Neuronal stem cell (in vitro differentiated cells): ENCODE measurements at regions not wholly inside any gene's neighbourhood (a gene's known extent, or its start where the extent isn't known, plus 50 kb on each side); places are given as distances from the start of the nearest gene placed in this dataset.

Experiments used
- DNase-seq: peaks from one replicate; pipeline ENCODE4 v3.0.0-alpha.2; 2013; ENCODE audit warnings: low spot score
- H2AFZ ChIP-seq: one replicate; pipeline ENCODE4 v1.6.1; 2013; ENCODE audit warnings: mild to moderate bottlenecking, low read length, inconsistent platforms
- H2AK5ac ChIP-seq: 2 replicates; pipeline ENCODE4 v1.6.1; 2013; ENCODE audit warnings: low read depth, mild to moderate bottlenecking, inconsistent platforms, low read length, moderate library complexity, mixed read lengths
- H2BK120ac ChIP-seq: 2 replicates; pipeline ENCODE4 v1.6.1; 2013; ENCODE audit warnings: low read depth, mild to moderate bottlenecking, inconsistent platforms, low read length, moderate library complexity, mixed read lengths
- H2BK12ac ChIP-seq: one replicate; pipeline ENCODE4 v1.6.1; 2013; ENCODE audit warnings: low read length, inconsistent platforms
- H2BK15ac ChIP-seq: 2 replicates; pipeline ENCODE4 v1.6.1; 2013; ENCODE audit warnings: mild to moderate bottlenecking, low read length, inconsistent platforms, mixed read lengths
- H2BK5ac ChIP-seq: one replicate; pipeline ENCODE4 v1.6.1; 2013; ENCODE audit warnings: inconsistent platforms, mild to moderate bottlenecking, low read length, moderate library complexity
- H3K14ac ChIP-seq: one replicate; pipeline ENCODE4 v1.6.1; 2013; ENCODE audit warnings: low read length, inconsistent platforms
- H3K18ac ChIP-seq: 2 replicates; pipeline ENCODE4 v1.6.1; 2013; ENCODE audit warnings: low read length, inconsistent platforms
- H3K23ac ChIP-seq: 2 replicates; pipeline ENCODE4 v1.6.1; 2013; ENCODE audit warnings: low read depth, mild to moderate bottlenecking, mixed read lengths, low read length, inconsistent platforms; ENCODE audit not compliant: poor library complexity
- H3K27ac ChIP-seq: replicated peaks from 3 replicates; pipeline ENCODE4 v1.5.1; 2013; ENCODE audit warnings: low read length, inconsistent platforms
- H3K27me3 ChIP-seq, 3 experiments: 2 replicates each; pipeline ENCODE4 v1.6.1; 2013; ENCODE audit warnings: low read length in 3 of 3, mild to moderate bottlenecking in 2 of 3, inconsistent platforms in 1 of 3, low read depth in 1 of 3, mixed read lengths in 1 of 3, moderate library complexity in 1 of 3; ENCODE audit not compliant: control insufficient read depth in 3 of 3, insufficient read depth in 3 of 3
- H3K36me3 ChIP-seq, 2 donors: replicated peaks in 1 of 2; 2 replicates each; pipeline ENCODE4 v1.6.1; 2013; ENCODE audit warnings: low read length in 2 of 2; ENCODE audit not compliant: control insufficient read depth in 2 of 2, insufficient read depth in 2 of 2
- H3K4ac ChIP-seq: 2 replicates; pipeline ENCODE4 v1.6.1; 2013; ENCODE audit warnings: inconsistent platforms, mild to moderate bottlenecking, low read length, moderate library complexity
- H3K4me1 ChIP-seq, 2 donors: 1 replicate in 1 of 2; 2 replicates in 1 of 2; pipeline ENCODE4 v1.6.1; 2013; ENCODE audit warnings: low read length in 2 of 2, low read depth in 1 of 2; ENCODE audit not compliant: control insufficient read depth in 2 of 2, insufficient read depth in 1 of 2
- H3K4me2 ChIP-seq: one replicate; pipeline ENCODE4 v1.6.1; 2013; ENCODE audit warnings: mild to moderate bottlenecking, low read length, inconsistent platforms; ENCODE audit not compliant: insufficient read depth, poor library complexity, severe bottlenecking
- H3K4me3 ChIP-seq, 2 donors: 2 replicates each; pipeline ENCODE4 v1.5.1; 2013; ENCODE audit warnings: low read length in 2 of 2, mild to moderate bottlenecking in 2 of 2, inconsistent platforms in 1 of 2, moderate library complexity in 1 of 2
- H3K79me1 ChIP-seq: one replicate; pipeline ENCODE4 v1.6.1; 2013; ENCODE audit warnings: low read depth, mild to moderate bottlenecking, inconsistent platforms, low read length, moderate library complexity
- H3K9ac ChIP-seq: one replicate; pipeline ENCODE4 v1.6.1; 2013; ENCODE audit warnings: mild to moderate bottlenecking, low read depth, low read length, inconsistent platforms; ENCODE audit not compliant: poor library complexity
- H3K9me3 ChIP-seq, 2 donors: replicated peaks in 1 of 2; 2 replicates each; pipeline versions ENCODE3 to v1.6.1; 2013; ENCODE audit warnings: low read length in 2 of 2, mild to moderate bottlenecking in 2 of 2, inconsistent platforms in 1 of 2, low read depth in 1 of 2, mixed read lengths in 1 of 2, moderate library complexity in 1 of 2; ENCODE audit not compliant: control insufficient read depth in 2 of 2, insufficient read depth in 1 of 2
- H4K8ac ChIP-seq: one replicate; pipeline ENCODE4 v1.6.1; 2013; ENCODE audit warnings: low read depth, mild to moderate bottlenecking, inconsistent platforms, low read length, moderate library complexity
- H4K91ac ChIP-seq: one replicate; pipeline ENCODE4 v1.6.1; 2013; ENCODE audit warnings: low read length, low read depth, mild to moderate bottlenecking, inconsistent platforms; ENCODE audit not compliant: poor library complexity
- WGBS, 2 donors: extraction: QIAGEN DNeasy Blood & Tissue Kit; methylation state at CpG; one replicate each; pipeline ENCODE4 v1.1.7; 2013; ENCODE audit warnings: missing lambda C conversion rate in 2 of 2, mixed read lengths in 1 of 2; ENCODE audit not compliant: insufficient read length in 2 of 2, insufficient replicate concordance in 1 of 2; ENCODE audit errors: extremely low coverage in 2 of 2; 5-methylcytosine and 5-hydroxymethylcytosine counted together

DNA sequence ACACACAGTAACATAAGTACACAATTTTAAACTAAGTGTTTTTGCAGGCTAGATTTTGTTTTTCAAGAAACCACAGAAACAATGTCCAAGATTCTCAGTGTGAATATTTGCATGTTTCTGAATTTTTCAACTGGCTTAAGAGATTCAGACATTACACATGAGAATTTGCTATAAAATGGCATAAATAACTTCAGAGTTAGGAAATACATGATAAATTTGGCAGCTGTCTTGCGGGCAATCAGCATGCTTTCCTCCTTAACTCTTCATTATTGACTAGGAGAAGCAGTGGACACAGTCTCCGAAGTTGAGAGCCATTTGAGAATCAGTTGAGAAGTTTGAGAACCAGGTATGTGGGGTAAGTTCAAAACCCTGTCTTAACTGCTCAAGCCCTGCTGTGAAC lies 625.6 kb upstream of the SGO1 start:
- DNase-seq = no peak
- no peak overlapping the region for H3K18ac ChIP-seq
- H3K14ac ChIP-seq = no peak overlapping the region
- H3K9ac ChIP-seq = no peak overlapping the region
- no peak overlapping the region for H3K4me2 ChIP-seq
- H4K91ac ChIP-seq = no peak overlapping the region
- no peak overlapping the region for H3K23ac ChIP-seq
- no peaks in the 10 kb centered on the region for H3K9me3 ChIP-seq
- no peak overlapping the region for H2BK12ac ChIP-seq
- WGBS, 2 donors = no CpG with 5 or more reads among the region's 2 CpGs
- no peak overlapping the region for H2BK15ac ChIP-seq
- no peak overlapping the region for H4K8ac ChIP-seq
- H3K4me3 ChIP-seq = no peak overlapping the region
- H2AK5ac ChIP-seq = no peak overlapping the region
- H2BK120ac ChIP-seq = no peak overlapping the region
- no peak overlapping the region for H2BK5ac ChIP-seq
- no peaks in the 10 kb centered on the region for H3K36me3 ChIP-seq
- no peaks in the 10 kb centered on the region for H3K27me3 ChIP-seq
- no peak overlapping the region for H3K27ac ChIP-seq
- no peaks in the 10 kb centered on the region for H3K79me1 ChIP-seq
- H2AFZ ChIP-seq = no peak overlapping the region
- no peaks in the 10 kb centered on the region for H3K4me1 ChIP-seq
- no peak overlapping the region for H3K4ac ChIP-seq

DNA sequence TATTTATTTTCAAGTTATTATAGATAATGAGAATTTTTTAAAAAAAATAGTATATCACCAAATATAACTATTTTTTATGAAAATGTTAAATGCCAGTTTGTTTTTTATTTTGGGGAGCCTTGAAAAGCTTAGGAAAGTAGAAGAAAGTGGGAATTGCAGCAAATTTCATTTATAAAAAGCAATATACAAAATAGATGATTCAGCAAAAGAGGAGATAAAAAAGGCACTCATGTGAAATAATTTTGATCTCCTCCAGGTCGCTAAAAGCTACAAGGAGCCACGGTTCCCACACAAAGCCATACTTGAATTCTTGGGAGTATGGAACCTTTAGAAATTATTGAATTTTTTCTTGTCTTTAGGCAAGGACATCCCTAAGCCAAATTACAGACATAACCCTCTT lies 625.0 kb upstream of the SGO1 start:
- Histone ChIP-seq H2AK5ac (no peak overlapping the region), H2BK120ac (no peak overlapping the region), H3K36me3 (no peaks in the 10 kb centered on the region), H3K9ac (no peak overlapping the region), H3K23ac (no peak overlapping the region), H3K27me3 (no peaks in the 10 kb centered on the region), H3K18ac (no peak overlapping the region), H2BK15ac (no peak overlapping the region), H2BK5ac (no peak overlapping the region), H2BK12ac (no peak overlapping the region), H3K4ac (no peak overlapping the region), H3K27ac (no peak overlapping the region), H3K9me3 (no peaks in the 10 kb centered on the region), H4K8ac (no peak overlapping the region), H3K4me2 (no peak overlapping the region), H3K4me1 (no peaks in the 10 kb centered on the region), H3K79me1 (no peaks in the 10 kb centered on the region), H2AFZ (no peak overlapping the region), H3K14ac (no peak overlapping the region), H4K91ac (no peak overlapping the region), H3K4me3 (no peak overlapping the region)
- WGBS, 2 donors = no CpG with 5 or more reads among the region's 2 CpGs
- no peak for DNase-seq

DNA sequence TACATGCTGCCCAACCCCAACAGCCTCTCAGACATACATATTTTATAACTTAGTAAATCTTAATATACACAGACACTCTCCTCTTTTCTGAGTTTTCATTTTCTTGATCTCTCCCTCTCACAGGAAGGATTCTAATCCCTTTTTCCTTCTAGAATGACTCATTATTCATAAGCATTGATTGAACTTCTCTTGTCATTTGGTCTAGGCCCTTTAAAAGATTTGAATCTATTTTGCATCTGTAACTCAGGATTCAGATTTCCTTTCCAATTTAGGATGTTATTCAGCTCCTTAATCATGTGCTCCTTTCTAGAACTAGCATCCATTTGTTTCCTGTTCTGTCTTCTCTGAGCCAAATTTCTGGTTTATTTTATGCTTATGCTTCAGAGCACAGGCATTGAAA lies 624.5 kb upstream of the SGO1 start:
- no peak overlapping the region for H3K18ac ChIP-seq
- H4K8ac ChIP-seq = no peak overlapping the region
- H3K27me3 ChIP-seq = no peaks in the 10 kb centered on the region
- DNase-seq = no peak
- no peaks in the 10 kb centered on the region for H3K36me3 ChIP-seq
- H2BK120ac ChIP-seq = no peak overlapping the region
- no peak overlapping the region for H3K4ac ChIP-seq
- H2BK12ac ChIP-seq = no peak overlapping the region
- H2BK15ac ChIP-seq = no peak overlapping the region
- no peak overlapping the region for H2AK5ac ChIP-seq
- H3K9me3 ChIP-seq = no peaks in the 10 kb centered on the region
- H3K79me1 ChIP-seq = no peaks in the 10 kb centered on the region
- no peak overlapping the region for H2BK5ac ChIP-seq
- no peaks in the 10 kb centered on the region for H3K4me1 ChIP-seq
- H3K4me2 ChIP-seq = no peak overlapping the region
- no peak overlapping the region for H3K4me3 ChIP-seq
- no peak overlapping the region for H4K91ac ChIP-seq
- H3K9ac ChIP-seq = no peak overlapping the region
- no peak overlapping the region for H3K27ac ChIP-seq
- no peak overlapping the region for H3K14ac ChIP-seq
- H2AFZ ChIP-seq = no peak overlapping the region
- no peak overlapping the region for H3K23ac ChIP-seq

DNA sequence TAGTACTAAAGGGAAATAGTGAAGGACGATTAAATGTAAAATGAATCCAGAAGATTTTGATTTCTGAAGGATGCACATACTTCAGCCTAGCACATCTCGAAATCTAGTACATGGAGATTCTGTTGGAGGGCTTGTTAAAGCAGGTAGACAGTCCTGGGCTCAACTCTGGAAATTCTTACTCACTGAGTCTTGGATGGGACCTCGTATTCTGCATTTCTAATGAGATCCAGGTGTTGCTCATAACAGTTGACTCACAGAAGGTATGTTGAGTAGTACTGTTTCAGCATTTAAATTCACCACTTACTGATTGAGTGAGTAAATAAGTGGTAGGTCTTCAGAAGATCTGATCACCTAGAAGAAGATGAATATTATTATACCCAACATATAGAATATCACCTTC lies 623.4 kb upstream of the SGO1 start:
- Histone ChIP-seq H3K4me2 (no peak overlapping the region), H3K36me3 (no peaks in the 10 kb centered on the region), H2BK15ac (no peak overlapping the region), H3K4me3 (no peak overlapping the region), H3K79me1 (no peaks in the 10 kb centered on the region), H2BK120ac (no peak overlapping the region), H2AK5ac (no peak overlapping the region), H3K4ac (no peak overlapping the region), H2BK5ac (no peak overlapping the region), H3K9ac (no peak overlapping the region), H4K8ac (no peak overlapping the region), H3K27ac (no peak overlapping the region), H3K23ac (no peak overlapping the region), H2AFZ (no peak overlapping the region), H3K27me3 (no peaks in the 10 kb centered on the region), H2BK12ac (no peak overlapping the region), H3K9me3 (no peaks in the 10 kb centered on the region), H3K4me1 (no peaks in the 10 kb centered on the region), H3K14ac (no peak overlapping the region), H3K18ac (no peak overlapping the region), H4K91ac (no peak overlapping the region)
- DNase-seq = no peak
- WGBS, 2 donors = no CpG with 5 or more reads among the region's 3 CpGs
